ENCODE measurements at regions not wholly inside any gene's neighbourhood (a gene's known extent, or its start where the extent isn't known, plus 50 kb on each side); places are given as distances from the start of the nearest gene placed in this dataset.

DNA sequence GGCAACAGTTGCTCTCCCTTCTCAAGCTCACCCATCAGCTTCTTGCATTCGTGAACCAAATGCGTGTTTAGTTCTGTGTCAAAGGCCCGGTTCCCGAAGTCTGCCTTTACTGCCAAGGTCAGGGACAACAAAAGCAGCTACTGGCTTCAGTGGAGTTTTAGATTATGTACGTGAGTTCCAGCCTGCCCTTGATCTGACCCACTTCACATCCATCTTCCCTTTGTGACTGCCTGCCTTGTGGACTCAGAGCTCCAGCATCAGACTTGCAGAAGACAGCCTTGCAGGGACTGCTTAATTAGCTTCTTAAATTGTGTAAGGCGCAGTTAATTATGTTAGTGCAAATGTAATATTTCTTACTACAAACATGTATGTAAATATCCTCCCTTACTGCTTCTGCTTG is 774.7 kb upstream of the EDIL3 start:
- no peak overlapping the region for H3K27ac ChIP-seq (ENCODE audit: low read depth, low read length)

More for the DNA sequence above, 774.7 kb upstream of the EDIL3 start:
- Histone ChIP-seq H2BK15ac (ENCODE audit: low read length) (no peak overlapping the region), H3K56ac (replicated peaks; ENCODE audit: insufficient read length, low read depth, low read length) (no peak overlapping the region), H3K18ac (ENCODE audit: extremely low read depth, low read length) (no peak overlapping the region), H3K4me2 (ENCODE audit: insufficient read depth in 1 of 2, low read depth in 2 of 2, low read length in 2 of 2) (no peak overlapping the region), H3K4me1 (replicated peaks in 1 of 4; ENCODE audit: control insufficient read depth in 3 of 4, insufficient read depth in 4 of 4, low read length in 3 of 4) (no peaks in the 10 kb centered on the region), H2BK120ac (replicated peaks; ENCODE audit: low read depth, low read length) (no peak overlapping the region), H2BK20ac (ENCODE audit: low read length) (no peak overlapping the region), H3K14ac (ENCODE audit: insufficient read length) (no peak overlapping the region), H3K79me2 (ENCODE audit: control insufficient read depth in 1 of 2, insufficient read depth in 2 of 2, low read length in 2 of 2) (no peaks in the 10 kb centered on the region), H3K36me3 (ENCODE audit: control insufficient read depth in 2 of 4, insufficient read depth in 4 of 4, low read length in 3 of 4) (no peaks in the 10 kb centered on the region), H3K23ac (ENCODE audit: insufficient read length) (no peak overlapping the region), H2BK12ac (ENCODE audit: low read depth, low read length) (no peak overlapping the region), H3K4ac (replicated peaks; ENCODE audit: insufficient read length, low read depth, low read length) (no peak overlapping the region), H3K9me3 (ENCODE audit: insufficient read depth in 2 of 2, low read depth in 1 of 2, low read length in 1 of 2) (no peaks in the 10 kb centered on the region), H4K91ac (replicated peaks; ENCODE audit: insufficient read length, low read length) (no peak overlapping the region), H3K27me3 (replicated peaks in 1 of 4; ENCODE audit: control insufficient read depth in 3 of 4, extremely low read depth in 1 of 4, insufficient read depth in 3 of 4, low read length in 3 of 4) (no peaks in the 10 kb centered on the region), H3K23me2 (ENCODE audit: low read depth, low read length) (no peaks in the 10 kb centered on the region), H2AK5ac (ENCODE audit: low read depth, low read length) (no peak overlapping the region), H4K5ac (ENCODE audit: insufficient read length, low read depth, low read length) (no peak overlapping the region), H2BK5ac (ENCODE audit: low read depth, low read length) (no peak overlapping the region), H3K4me3 (ENCODE audit: extremely low read depth in 1 of 4, insufficient read depth in 2 of 4, low read depth in 3 of 4, low read length in 4 of 4) (no peak overlapping the region), H3K79me1 (ENCODE audit: low read depth, low read length) (no peaks in the 10 kb centered on the region), H2AFZ (ENCODE audit: low read length) (peak overlapping the region; percentile 91), H3K9ac (replicated peaks in 1 of 4; ENCODE audit: extremely low read depth in 1 of 4, low read depth in 3 of 4, low read length in 3 of 4) (no peak overlapping the region), H4K8ac (ENCODE audit: extremely low read depth, insufficient read depth, low read length) (no peak overlapping the region), H4K20me1 (replicated peaks in 1 of 2; ENCODE audit: control insufficient read depth in 1 of 2, insufficient read depth in 2 of 2, low read length in 2 of 2) (no peaks in the 10 kb centered on the region)
- TF ChIP-seq SP1 (IDR thresholded peaks at IDR 0.05; ENCODE audit: low read depth, low read length), result no peak
- no peak for TF ChIP-seq FOSL1 (IDR thresholded peaks at IDR 0.05; ENCODE audit: insufficient read depth, low read depth, low read length)
- TF ChIP-seq SIX5 (IDR thresholded peaks at IDR 0.05; ENCODE audit: low read depth, low read length), result no peak
- TF ChIP-seq SP2 (IDR thresholded peaks at IDR 0.05; ENCODE audit: low read length), result no peak
- no peak for TF ChIP-seq CBX8 (IDR thresholded peaks at IDR 0.05; ENCODE audit: borderline replicate concordance, low read depth, low read length)
- TF ChIP-seq TBP (IDR thresholded peaks at IDR 0.05; ENCODE audit: low read depth, low read length), result no peak
- FAIRE-seq (no peak), DNase-seq (ENCODE audit: low read depth in 1 of 2, low spot score in 2 of 2) (no peak)
- WGBS, 2 experiments (ENCODE audit: extremely low coverage in 1 of 2, insufficient coverage in 1 of 2, insufficient read length in 1 of 2, insufficient replicate concordance in 2 of 2, low coverage in 1 of 2, low lambda C conversion rate in 2 of 2, missing lambda C conversion rate in 1 of 2), result 96% methylated on average over 6 of the region's 6 CpGs; no CpG with 5 or more reads in 1 of the 2 experiments
- ChIA-PET POLR2A (ENCODE audit: partially characterized antibody) (no interaction called here), CTCF (ENCODE audit: partially characterized antibody) (interaction anchor here (1.3 to 1.7 kb wide), 2 partner anchors 9 to 46 kb away, joined by 3 read pairs; no protein-coding TSS in a partner anchor)

Measured in H1 (cell line).